Lower leg skin (tissue), 4 donors: ENCODE measurements at regions not wholly inside any gene's neighbourhood (a gene's known extent, or its start where the extent isn't known, plus 50 kb on each side); places are given as distances from the start of the nearest gene placed in this dataset.

Experiments
- DNase-seq, 2 donors: peaks; one replicate each; pipeline ENCODE4 v3.0.0-alpha.2; 2019; ENCODE audit warnings: low spot score in 2 of 2
- H3K4me3 ChIP-seq: fragments of 200-600 bp; sonication (generic); 2 replicates; pipeline ENCODE4 v1.5.1; 2017; ENCODE audit warnings: mild to moderate bottlenecking, low read depth; ENCODE audit not compliant: poor library complexity, severe bottlenecking
- POLR2A ChIP-seq, 2 donors: fragments of 450-650 bp; IDR thresholded peaks; one replicate each; pipeline ENCODE4 v1.6.1; 2016 to 2017; ENCODE audit warnings: antibody characterized with exemption in 2 of 2, mild to moderate bottlenecking in 1 of 2, moderate library complexity in 1 of 2
- WGBS, 2 donors: methylation state at CpG; one replicate each; pipeline ENCODE4 v1.1.5; 2018; 5-methylcytosine and 5-hydroxymethylcytosine counted together
- intact Hi-C: fragments of 100-400 bp; cut with DNase I; formaldehyde crosslinking; loops from one replicate; pipeline ENCODE4 v1.15.0; 2023; ENCODE audit warnings: low total_unique reads
- TF ChIP-seq, protein P1 (sequence below), 3 donors: fragments of 450-650 bp; IDR thresholded peaks; one replicate each; pipeline ENCODE4 v1.5.1; 2016; ENCODE audit warnings: antibody characterized with exemption in 3 of 3, mild to moderate bottlenecking in 3 of 3, moderate library complexity in 2 of 3

DNA sequence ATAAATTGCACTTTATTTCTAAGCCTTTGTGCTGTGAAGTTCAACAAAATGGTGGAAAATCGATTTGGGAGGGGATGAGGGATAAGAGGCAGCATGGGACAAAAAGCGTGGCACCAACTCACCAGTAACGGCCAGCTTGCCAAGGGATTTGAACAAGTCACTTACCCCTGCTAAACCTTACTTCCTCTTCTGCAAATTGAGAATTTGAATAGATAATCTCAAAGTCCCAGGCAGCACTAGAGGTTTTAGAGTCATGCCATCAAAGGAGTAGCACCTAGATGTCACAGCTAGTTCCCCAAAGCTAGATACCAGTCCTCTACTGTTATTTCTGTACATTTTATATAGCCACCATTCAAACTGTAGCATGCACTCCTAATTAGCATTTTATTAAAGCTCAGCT, 83.7 kb upstream of the VRK2 start:
- no peak overlapping the region for H3K4me3 ChIP-seq
- DNase-seq = no peak
- WGBS, 2 donors = 91 to 95% methylated on average over 3 of the region's 3 CpGs
- no peak for TF ChIP-seq POLR2A (IDR thresholded peaks at IDR 0.05)
- TF ChIP-seq, protein P1, sequence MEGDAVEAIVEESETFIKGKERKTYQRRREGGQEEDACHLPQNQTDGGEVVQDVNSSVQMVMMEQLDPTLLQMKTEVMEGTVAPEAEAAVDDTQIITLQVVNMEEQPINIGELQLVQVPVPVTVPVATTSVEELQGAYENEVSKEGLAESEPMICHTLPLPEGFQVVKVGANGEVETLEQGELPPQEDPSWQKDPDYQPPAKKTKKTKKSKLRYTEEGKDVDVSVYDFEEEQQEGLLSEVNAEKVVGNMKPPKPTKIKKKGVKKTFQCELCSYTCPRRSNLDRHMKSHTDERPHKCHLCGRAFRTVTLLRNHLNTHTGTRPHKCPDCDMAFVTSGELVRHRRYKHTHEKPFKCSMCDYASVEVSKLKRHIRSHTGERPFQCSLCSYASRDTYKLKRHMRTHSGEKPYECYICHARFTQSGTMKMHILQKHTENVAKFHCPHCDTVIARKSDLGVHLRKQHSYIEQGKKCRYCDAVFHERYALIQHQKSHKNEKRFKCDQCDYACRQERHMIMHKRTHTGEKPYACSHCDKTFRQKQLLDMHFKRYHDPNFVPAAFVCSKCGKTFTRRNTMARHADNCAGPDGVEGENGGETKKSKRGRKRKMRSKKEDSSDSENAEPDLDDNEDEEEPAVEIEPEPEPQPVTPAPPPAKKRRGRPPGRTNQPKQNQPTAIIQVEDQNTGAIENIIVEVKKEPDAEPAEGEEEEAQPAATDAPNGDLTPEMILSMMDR (IDR thresholded peaks at IDR 0.05) = no peak
- intact Hi-C loops = no loop called here

DNA sequence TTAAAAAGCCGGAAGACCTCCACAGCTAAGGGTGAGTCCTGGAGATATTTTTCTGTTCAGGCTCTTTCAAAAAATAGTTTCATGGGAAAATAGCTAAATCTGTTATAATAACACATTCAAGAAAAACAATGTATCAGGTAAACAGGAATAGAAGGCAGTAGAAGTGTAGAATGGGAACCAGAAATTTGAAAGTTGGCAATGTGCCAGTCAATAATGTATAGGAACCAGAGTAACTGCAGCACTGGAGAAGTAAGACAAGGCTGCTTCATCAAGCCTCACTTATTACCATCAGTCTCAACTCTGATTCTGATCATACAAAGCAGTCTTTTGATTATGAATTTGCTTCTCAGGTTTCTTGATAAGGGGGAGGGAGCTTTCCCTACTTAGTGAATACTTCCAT, 81.4 kb upstream of the VRK2 start:
- intact Hi-C loops = no loop called here
- H3K4me3 ChIP-seq = no peak overlapping the region
- WGBS, 2 donors = 96 to 97% methylated on average over 1 of the region's 1 CpG
- DNase-seq = no peak
- no peak for TF ChIP-seq POLR2A (IDR thresholded peaks at IDR 0.05)
- TF ChIP-seq, protein P1 (IDR thresholded peaks at IDR 0.05) = no peak

DNA sequence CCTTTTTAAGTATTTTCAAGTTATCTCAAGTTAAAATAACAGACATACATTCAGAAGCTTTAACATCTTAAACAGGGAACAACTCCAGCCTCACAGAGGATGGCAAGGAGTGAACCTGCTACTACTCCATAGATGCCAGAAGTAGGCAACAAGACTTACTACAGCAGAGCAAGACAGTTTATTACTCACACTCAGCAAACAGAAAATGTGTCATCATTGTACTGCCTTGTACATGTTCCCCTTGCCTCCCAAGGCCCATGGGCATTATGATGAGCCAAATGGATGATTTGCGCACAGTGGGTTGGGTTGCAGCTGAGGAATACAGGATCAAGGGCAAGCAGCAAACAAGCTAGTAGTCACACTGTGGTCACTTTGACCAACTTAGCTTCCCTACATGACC, 80.6 kb upstream of the VRK2 start:
- no peak for TF ChIP-seq POLR2A (IDR thresholded peaks at IDR 0.05)
- TF ChIP-seq, protein P1 (IDR thresholded peaks at IDR 0.05) = no peak
- WGBS, 2 donors = 100% methylated on average over 1 of the region's 1 CpG
- no peak overlapping the region for H3K4me3 ChIP-seq
- no peak for DNase-seq
- intact Hi-C loops = no loop called here

DNA sequence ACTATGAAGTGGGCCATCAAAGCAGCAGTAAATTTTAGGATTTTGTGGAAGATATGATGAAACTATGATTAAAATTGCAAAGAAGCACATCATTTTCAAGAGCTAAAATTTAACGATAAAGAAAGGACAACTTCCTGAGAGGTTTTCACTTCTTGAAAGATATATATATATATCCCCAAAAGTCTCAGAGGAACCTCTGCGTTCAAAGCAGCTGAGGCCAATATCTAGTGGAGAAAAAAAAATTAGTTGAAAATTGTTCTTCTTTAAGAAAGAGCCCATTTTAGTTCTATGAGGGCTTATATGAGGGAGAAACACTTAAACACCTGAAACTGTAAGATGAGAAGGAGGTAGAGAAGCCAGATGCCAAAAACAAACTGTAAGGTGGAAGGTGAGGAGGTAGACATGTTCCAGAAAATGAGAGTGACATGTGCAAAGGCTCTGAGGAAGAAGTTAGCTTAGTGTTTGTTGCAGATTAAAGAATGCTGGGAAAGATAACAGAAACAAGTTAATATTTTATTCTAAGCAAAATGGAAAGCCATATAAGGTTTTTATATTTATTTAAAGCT, 72.9 kb upstream of the VRK2 start:
- WGBS, 2 donors = 82 to 83% methylated on average over 2 of the region's 2 CpGs
- H3K4me3 ChIP-seq = no peak overlapping the region
- DNase-seq = no peak
- intact Hi-C loops = no loop called here
- TF ChIP-seq POLR2A (IDR thresholded peaks at IDR 0.05) = no peak
- TF ChIP-seq, protein P1 (IDR thresholded peaks at IDR 0.05) = no peak

DNA sequence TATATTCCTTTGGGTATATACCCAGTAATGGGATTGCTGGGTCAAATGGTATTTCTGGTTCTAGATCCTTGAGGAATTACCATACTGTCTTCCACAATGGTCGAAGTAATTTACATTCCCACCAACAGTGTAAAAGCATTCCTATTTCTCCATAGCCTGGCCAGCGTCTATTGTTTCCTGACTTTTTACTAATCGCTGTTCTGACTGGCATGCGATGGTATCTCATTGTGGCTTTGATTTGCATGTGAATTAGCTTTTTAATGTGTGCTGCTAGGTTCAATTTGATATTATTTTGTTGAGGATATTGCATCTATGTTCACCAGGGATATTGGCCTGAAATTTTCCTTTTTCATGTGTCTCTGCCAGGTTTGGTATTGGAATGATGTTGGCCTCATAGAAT, 67.4 kb upstream of the VRK2 start:
- DNase-seq = no peak
- H3K4me3 ChIP-seq = no peak overlapping the region
- WGBS, 2 donors = 90 to 96% methylated on average over 4 of the region's 4 CpGs
- TF ChIP-seq, protein P1 (IDR thresholded peaks at IDR 0.05) = no peak
- no peak for TF ChIP-seq POLR2A (IDR thresholded peaks at IDR 0.05)
- intact Hi-C loops = no loop called here

DNA sequence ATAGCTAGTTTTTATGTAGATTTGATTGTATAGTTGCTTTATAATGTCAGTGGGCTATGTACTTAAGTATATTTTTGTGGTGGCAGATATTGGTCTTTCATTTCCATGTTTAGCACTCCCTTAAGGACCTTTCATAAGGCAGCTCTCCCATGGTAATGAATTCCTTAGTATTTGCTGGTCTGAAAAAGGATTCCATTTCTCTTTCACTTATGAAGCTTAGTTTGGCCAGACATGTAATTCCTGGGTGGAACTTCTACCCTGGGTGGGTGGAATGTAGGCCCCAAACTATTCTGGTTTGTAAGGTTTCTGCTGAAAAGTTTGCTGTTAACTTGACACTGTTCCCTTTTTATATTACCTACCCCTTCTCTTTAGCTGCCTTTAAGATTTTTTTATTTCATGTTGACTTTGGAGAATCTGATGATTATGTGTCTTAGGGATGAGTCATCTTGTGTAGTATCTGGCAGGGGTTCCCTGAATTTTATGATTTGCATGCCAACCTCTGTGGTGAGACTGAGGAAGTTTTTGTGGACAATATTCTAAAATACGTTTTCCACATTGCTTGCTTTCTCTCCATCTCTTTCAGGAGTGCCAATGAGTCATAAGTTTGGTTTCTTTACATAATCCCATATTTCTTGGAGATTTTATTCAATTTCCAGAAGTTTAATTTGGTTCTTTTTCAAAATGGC, 65.4 kb upstream of the VRK2 start:
- DNase-seq = no peak
- TF ChIP-seq, protein P1 (IDR thresholded peaks at IDR 0.05) = no peak
- TF ChIP-seq POLR2A (IDR thresholded peaks at IDR 0.05) = no peak
- WGBS, 2 donors = 33 to 35% methylated on average over 1 of the region's 1 CpG
- H3K4me3 ChIP-seq = no peak overlapping the region
- intact Hi-C loops = no loop called here
